ENCODE measurements at regions not wholly inside any gene's neighbourhood (a gene's known extent, or its start where the extent isn't known, plus 50 kb on each side); places are given as distances from the start of the nearest gene placed in this dataset.

DNA sequence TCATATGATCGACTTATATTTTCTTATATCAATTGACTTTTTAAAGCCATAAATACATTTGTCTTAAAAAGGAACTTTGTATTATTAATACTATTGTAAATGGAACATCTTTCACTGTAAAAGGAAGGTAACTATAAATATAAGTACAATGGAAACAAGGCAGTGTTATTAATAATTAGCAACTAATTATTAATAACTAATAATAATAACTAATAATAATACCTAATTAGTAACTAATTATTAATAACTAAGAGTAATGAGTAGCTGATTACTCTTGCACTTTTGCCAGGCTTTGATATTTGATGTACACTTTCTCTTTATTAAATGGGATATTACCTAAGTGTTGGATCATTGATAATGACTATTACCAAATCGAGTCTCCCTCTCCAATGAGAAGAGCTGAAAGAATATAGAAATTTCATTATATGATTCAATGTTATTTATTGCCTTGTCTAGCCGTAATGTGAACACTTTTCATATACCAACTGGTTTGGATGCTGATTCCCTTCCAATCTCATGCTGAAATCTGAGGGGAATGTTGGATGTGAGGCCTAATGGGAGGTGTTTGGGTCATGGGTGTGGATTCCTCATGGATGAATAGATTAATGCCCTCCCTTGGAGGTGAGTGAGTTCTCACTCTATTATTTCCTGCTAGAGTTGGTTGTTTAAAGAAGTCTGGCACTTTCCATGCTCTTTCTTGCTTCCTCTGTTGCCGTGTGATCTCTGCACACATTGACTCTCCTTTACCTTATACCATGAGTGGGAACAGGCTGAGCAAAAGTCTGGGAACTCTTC is 202.1 kb upstream of the ZBTB20 start:
- H4K20me1 ChIP-seq (ENCODE audit: insufficient read depth, low read length) = no peaks in the 10 kb centered on the region
- H3K79me2 ChIP-seq (ENCODE audit: insufficient read depth, low read length) = no peaks in the 10 kb centered on the region
- no peak overlapping the region for H3K27ac ChIP-seq (ENCODE audit: extremely low read length, insufficient read depth, low read length)
- TF ChIP-seq, protein P1, sequence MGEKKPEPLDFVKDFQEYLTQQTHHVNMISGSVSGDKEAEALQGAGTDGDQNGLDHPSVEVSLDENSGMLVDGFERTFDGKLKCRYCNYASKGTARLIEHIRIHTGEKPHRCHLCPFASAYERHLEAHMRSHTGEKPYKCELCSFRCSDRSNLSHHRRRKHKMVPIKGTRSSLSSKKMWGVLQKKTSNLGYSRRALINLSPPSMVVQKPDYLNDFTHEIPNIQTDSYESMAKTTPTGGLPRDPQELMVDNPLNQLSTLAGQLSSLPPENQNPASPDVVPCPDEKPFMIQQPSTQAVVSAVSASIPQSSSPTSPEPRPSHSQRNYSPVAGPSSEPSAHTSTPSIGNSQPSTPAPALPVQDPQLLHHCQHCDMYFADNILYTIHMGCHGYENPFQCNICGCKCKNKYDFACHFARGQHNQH (CRISPR knock-in tag; IDR thresholded peaks at IDR 0.05) = no peak
- TF ChIP-seq ETV5 (CRISPR knock-in tag; IDR thresholded peaks at IDR 0.05; ENCODE audit: borderline replicate concordance) (no peak), GFI1 (CRISPR knock-in tag; IDR thresholded peaks at IDR 0.05; ENCODE audit: borderline replicate concordance) (no peak), YEATS4 (CRISPR knock-in tag; IDR thresholded peaks at IDR 0.05; ENCODE audit: borderline replicate concordance) (no peak), HHEX (CRISPR knock-in tag; IDR thresholded peaks at IDR 0.05) (no peak), ZKSCAN5 (CRISPR knock-in tag; IDR thresholded peaks at IDR 0.05) (no peak), ZNF343 (CRISPR knock-in tag; IDR thresholded peaks at IDR 0.05) (no peak)
- TF ChIP-seq, protein P2, sequence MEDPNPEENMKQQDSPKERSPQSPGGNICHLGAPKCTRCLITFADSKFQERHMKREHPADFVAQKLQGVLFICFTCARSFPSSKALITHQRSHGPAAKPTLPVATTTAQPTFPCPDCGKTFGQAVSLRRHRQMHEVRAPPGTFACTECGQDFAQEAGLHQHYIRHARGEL (CRISPR knock-in tag; IDR thresholded peaks at IDR 0.05) = no peak
- TF ChIP-seq, protein P3, sequence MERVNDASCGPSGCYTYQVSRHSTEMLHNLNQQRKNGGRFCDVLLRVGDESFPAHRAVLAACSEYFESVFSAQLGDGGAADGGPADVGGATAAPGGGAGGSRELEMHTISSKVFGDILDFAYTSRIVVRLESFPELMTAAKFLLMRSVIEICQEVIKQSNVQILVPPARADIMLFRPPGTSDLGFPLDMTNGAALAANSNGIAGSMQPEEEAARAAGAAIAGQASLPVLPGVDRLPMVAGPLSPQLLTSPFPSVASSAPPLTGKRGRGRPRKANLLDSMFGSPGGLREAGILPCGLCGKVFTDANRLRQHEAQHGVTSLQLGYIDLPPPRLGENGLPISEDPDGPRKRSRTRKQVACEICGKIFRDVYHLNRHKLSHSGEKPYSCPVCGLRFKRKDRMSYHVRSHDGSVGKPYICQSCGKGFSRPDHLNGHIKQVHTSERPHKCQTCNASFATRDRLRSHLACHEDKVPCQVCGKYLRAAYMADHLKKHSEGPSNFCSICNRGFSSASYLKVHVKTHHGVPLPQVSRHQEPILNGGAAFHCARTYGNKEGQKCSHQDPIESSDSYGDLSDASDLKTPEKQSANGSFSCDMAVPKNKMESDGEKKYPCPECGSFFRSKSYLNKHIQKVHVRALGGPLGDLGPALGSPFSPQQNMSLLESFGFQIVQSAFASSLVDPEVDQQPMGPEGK (CRISPR knock-in tag; IDR thresholded peaks at IDR 0.05) = no peak
- TF ChIP-seq, protein P4, sequence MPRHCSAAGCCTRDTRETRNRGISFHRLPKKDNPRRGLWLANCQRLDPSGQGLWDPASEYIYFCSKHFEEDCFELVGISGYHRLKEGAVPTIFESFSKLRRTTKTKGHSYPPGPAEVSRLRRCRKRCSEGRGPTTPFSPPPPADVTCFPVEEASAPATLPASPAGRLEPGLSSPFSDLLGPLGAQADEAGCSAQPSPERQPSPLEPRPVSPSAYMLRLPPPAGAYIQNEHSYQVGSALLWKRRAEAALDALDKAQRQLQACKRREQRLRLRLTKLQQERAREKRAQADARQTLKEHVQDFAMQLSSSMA (CRISPR knock-in tag; IDR thresholded peaks at IDR 0.05) = no peak
- TF ChIP-seq, protein P5, sequence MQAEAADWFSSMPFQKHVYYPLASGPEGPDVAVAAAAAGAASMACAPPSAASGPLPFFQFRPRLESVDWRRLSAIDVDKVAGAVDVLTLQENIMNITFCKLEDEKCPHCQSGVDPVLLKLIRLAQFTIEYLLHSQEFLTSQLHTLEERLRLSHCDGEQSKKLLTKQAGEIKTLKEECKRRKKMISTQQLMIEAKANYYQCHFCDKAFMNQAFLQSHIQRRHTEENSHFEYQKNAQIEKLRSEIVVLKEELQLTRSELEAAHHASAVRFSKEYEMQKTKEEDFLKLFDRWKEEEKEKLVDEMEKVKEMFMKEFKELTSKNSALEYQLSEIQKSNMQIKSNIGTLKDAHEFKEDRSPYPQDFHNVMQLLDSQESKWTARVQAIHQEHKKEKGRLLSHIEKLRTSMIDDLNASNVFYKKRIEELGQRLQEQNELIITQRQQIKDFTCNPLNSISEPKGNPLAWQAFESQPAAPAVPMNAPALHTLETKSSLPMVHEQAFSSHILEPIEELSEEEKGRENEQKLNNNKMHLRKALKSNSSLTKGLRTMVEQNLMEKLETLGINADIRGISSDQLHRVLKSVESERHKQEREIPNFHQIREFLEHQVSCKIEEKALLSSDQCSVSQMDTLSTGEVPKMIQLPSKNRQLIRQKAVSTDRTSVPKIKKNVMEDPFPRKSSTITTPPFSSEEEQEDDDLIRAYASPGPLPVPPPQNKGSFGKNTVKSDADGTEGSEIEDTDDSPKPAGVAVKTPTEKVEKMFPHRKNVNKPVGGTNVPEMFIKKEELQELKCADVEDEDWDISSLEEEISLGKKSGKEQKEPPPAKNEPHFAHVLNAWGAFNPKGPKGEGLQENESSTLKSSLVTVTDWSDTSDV (CRISPR knock-in tag; IDR thresholded peaks at IDR 0.05) = no peak
- TF ChIP-seq, protein P6, sequence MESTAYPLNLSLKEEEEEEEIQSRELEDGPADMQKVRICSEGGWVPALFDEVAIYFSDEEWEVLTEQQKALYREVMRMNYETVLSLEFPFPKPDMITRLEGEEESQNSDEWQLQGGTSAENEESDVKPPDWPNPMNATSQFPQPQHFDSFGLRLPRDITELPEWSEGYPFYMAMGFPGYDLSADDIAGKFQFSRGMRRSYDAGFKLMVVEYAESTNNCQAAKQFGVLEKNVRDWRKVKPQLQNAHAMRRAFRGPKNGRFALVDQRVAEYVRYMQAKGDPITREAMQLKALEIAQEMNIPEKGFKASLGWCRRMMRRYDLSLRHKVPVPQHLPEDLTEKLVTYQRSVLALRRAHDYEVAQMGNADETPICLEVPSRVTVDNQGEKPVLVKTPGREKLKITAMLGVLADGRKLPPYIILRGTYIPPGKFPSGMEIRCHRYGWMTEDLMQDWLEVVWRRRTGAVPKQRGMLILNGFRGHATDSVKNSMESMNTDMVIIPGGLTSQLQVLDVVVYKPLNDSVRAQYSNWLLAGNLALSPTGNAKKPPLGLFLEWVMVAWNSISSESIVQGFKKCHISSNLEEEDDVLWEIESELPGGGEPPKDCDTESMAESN (CRISPR knock-in tag; conservative IDR thresholded peaks at IDR 0.05) = no peak
- intact Hi-C loops (cut with micrococcal nuclease; ENCODE audit: unreplicated experiment) (no loop called here), in situ Hi-C loops (cut with HindIII; ENCODE audit: extremely low pct_ligation_motif_present, low pct_unique_long_range_greater_than_20kb) (no loop called here)
- no peaks in the 10 kb centered on the region for H3K27me3 ChIP-seq (ENCODE audit: control insufficient read depth in 1 of 2, insufficient read depth in 2 of 2, low read length in 2 of 2)
- ChIA-PET POLR2A (no interaction called here), CTCF (ENCODE audit: low intra/inter-chr PET ratio, low total read pairs) (no interaction called here)
- 10% methylated on average over 4 of the region's 4 CpGs for WGBS (ENCODE audit: low lambda C conversion rate)
- no peak overlapping the region for H3K4me3 ChIP-seq (replicated peaks in 1 of 3; ENCODE audit: insufficient read depth in 1 of 3, low read depth in 2 of 3, low read length in 3 of 3)
- FAIRE-seq (no peak), ATAC-seq (no peak), DNase-seq (ENCODE audit: low spot score) (no peak)
- H3K9me3 ChIP-seq (ENCODE audit: low read length) = no peaks in the 10 kb centered on the region
- no peaks in the 10 kb centered on the region for H3K4me1 ChIP-seq (ENCODE audit: insufficient read depth, low read length)
- no peak overlapping the region for H3K9ac ChIP-seq (ENCODE audit: insufficient read depth, low read depth, low read length)
- H3K36me3 ChIP-seq (replicated peaks in 1 of 2; ENCODE audit: control insufficient read depth in 1 of 2, insufficient read depth in 2 of 2, low read length in 2 of 2) = no peaks in the 10 kb centered on the region
- no TSS peak for BruUV-seq (replicated peaks)
- no peak overlapping the region for H2AFZ ChIP-seq (ENCODE audit: low read length)
- no peak overlapping the region for H3K4me2 ChIP-seq (ENCODE audit: low read depth, low read length)

All from HepG2 (cell line).